ENCODE measurements at regions not wholly inside any gene's neighbourhood (a gene's known extent, or its start where the extent isn't known, plus 50 kb on each side); places are given as distances from the start of the nearest gene placed in this dataset.

- in situ Hi-C loops (cut with HindIII; ENCODE audit: low pct_ligation_motif_present, low pct_unique_long_range_greater_than_20kb, low sequenced_read_pairs) = no loop called here
- DNase-seq = no peak
Observed at GRCh38 chr9:80811656-80812055, 877.7 kb downstream of the TLE1 start.

DNA sequence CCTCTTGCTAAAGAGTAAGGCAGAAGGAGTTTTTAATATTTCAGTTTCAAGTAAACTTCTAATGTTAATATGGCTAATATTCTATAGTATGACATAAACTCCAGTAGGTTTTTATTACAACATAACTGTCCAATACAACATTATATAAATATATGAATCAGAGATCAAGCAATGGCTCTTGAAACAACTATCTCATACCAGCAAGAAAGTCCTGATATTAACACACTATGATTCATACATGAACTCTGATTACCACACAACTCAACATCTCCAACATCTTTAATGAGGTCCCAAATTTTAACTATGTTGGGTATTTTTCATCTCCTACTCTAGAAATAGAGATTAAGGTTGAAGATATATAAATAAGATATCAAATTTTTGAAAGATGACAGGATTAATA, 878.3 kb downstream of the TLE1 start:
- in situ Hi-C loops (cut with HindIII; ENCODE audit: low pct_ligation_motif_present, low pct_unique_long_range_greater_than_20kb, low sequenced_read_pairs) = no loop called here
- DNase-seq = no peak

DNA sequence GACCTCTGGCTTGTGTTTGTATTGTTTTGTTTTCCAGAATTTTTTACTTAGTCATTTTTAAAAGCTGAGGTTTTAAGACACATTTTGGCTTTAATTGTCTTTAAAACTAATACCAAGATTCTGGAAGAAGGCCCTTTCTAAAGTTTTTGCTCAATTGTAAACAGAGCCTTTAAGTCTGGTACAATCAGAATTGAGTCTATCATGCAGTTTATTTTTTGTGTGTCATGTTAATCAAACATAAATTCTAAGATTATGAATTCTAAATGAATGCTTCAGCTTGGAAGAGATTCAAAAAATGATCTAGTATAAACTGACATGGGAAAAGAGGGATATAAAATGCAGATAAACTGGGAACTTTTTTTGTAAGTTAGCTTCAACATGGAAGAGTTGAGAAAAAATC, 882.7 kb downstream of the TLE1 start:
- in situ Hi-C loops (cut with HindIII; ENCODE audit: low pct_ligation_motif_present, low pct_unique_long_range_greater_than_20kb, low sequenced_read_pairs) = no loop called here
- no peak for DNase-seq

DNA sequence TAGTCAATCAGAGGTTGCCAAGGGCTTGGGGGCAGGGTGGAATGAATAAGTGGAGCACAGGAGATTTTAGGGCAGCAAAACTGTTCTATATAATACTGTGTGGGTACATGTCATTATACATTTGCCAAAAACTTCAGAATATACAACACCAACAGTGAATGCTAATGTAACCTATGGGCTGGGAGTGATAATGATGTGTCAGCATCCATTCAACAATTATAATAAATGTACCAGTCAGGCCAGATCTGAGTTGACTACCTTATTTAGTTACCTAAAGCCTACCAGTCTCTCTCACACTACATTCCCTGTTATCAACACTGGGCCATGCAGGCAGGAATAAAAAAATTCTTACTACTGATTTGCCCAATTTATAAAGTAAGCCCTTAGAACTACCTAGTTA, 884.5 kb downstream of the TLE1 start:
- in situ Hi-C loops (cut with HindIII; ENCODE audit: low pct_ligation_motif_present, low pct_unique_long_range_greater_than_20kb, low sequenced_read_pairs) = no loop called here
- no peak for DNase-seq

DNA sequence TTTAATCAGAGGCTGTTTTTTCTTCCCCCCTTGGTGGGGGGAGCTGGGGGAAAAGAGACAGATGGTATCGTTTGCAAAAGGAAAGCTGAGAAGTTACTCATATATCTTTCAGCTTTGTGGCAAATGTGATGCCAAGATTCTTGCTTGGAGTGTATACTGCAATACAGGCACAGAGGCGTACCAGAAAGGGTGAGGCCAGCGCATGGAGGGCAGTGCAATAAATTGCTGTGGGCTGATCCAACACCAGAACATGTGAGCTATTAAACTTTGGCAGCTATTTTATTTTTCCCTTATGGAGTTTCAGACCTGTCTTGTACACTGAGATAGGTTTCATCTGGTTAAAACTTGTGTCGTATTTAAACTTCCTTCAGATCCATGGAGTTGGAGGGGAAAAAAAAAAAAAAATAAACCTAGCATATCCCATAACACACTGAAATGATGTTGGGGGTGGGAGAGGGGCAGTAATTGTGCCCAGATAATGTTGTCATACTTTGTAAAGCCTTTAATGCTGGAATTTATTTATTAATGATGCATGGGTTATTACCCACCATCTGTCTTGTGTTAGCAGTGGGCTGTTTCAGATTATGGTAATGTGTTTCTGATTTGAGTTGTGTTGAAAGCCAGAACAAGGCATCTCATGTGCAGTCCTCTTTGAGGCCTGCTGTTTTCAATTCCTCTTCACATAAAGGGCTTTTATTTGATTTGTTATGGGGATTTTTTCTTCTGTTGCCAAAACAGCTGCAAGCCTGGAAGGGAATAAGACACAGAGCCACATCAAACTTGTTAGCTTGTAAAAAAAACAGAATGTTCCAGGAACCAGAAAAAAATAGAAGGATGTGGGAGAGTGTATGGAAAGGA, 891.3 kb downstream of the TLE1 start:
- in situ Hi-C loops (cut with HindIII; ENCODE audit: low pct_ligation_motif_present, low pct_unique_long_range_greater_than_20kb, low sequenced_read_pairs) = no loop called here
- no peak for DNase-seq

GRCh38 chr9:80797101-80797829, 892.1 kb downstream of the TLE1 start:
- in situ Hi-C loops (cut with HindIII; ENCODE audit: low pct_ligation_motif_present, low pct_unique_long_range_greater_than_20kb, low sequenced_read_pairs) = no loop called here
- DNase-seq = no peak

- in situ Hi-C loops (cut with HindIII; ENCODE audit: low pct_ligation_motif_present, low pct_unique_long_range_greater_than_20kb, low sequenced_read_pairs) = no loop called here
Observed at GRCh38 chr9:80796632-80797031, 892.7 kb downstream of the TLE1 start.

DNA sequence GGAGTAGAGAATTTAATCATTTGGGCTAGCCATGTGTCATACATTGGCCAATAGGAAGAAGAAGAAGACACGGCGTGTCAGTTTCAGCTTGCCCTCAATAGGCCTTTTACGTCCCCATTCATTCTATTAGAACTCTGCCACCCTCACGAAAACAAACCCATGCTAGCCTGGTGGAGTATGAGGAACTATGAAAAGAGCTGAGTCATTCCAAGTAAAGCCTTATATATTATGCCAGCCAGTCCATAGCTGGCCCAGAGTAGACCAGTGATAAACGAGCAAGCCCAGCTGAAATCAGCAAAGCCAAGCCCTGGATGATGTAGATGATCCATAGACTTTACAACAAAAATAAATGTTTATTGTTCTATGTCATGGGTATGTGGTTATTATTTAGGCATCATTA, 895.1 kb downstream of the TLE1 start:
- no peak for DNase-seq
- in situ Hi-C loops (cut with HindIII; ENCODE audit: low pct_ligation_motif_present, low pct_unique_long_range_greater_than_20kb, low sequenced_read_pairs) = no loop called here

More at GRCh38 chr9:80796632-80797031, 892.7 kb downstream of the TLE1 start:
- DNase-seq = no peak

DNA sequence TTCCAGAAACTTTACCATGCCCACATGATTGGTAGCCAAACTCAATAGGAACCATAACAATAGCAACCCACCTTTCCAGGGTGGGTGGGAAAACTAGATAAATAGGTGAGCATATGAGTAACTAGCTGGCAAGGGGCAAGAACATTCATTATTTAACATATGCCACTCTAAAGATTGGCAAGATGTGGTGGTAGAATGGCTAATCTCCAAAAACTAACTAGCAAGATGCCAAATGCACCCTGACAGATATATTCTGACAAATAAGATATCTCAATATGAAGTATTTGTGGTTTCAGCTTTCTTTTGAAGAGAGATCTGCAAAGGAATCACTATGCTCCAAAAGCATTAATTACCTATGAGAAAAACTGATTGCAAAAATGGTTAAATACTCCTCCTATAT, 895.6 kb downstream of the TLE1 start:
- in situ Hi-C loops (cut with HindIII; ENCODE audit: low pct_ligation_motif_present, low pct_unique_long_range_greater_than_20kb, low sequenced_read_pairs) = no loop called here
- DNase-seq = no peak

GRCh38 chr9:80792726-80793125, 896.6 kb downstream of the TLE1 start:
- in situ Hi-C loops (cut with HindIII; ENCODE audit: low pct_ligation_motif_present, low pct_unique_long_range_greater_than_20kb, low sequenced_read_pairs) = no loop called here
- no peak for DNase-seq

DNA sequence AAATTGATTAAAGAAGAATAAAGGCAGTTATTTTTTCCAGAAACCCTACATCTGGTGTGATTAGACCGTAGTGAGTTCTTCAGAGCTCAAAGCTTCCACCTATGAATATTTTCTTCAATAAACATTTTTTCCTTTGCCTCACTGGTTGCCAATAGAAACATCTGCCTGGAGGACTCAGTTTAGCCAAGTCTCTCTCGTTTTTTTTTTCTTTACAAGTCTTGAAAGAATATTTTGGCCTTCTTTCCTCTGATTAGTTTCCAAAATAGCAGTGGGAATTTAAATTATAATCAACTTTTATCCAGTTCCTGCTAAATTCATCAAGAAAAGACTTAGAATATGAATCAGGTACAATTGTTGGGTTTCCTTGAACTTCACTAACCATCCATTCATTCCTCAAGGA, 897.5 kb downstream of the TLE1 start:
- no peak for DNase-seq
- in situ Hi-C loops (cut with HindIII; ENCODE audit: low pct_ligation_motif_present, low pct_unique_long_range_greater_than_20kb, low sequenced_read_pairs) = no loop called here

DNA sequence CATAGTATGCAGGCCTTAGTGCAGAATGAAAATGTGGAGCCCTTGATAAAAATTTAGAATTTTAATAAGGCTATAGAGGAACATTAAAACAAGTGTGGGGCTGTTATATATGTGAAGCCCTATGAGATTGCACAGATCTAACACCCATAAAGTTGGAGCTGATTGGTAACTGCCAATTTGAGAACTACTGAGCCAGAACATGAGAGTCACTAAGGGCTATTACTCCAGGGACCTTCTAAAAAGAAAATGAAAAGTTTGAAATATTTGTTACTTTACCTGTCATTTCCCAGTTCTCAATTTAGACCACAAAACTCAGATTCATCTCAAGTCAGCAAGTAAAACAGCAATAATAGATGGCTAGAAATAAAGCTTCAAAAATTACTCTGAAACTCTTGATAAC, 898.6 kb downstream of the TLE1 start:
- in situ Hi-C loops (cut with HindIII; ENCODE audit: low pct_ligation_motif_present, low pct_unique_long_range_greater_than_20kb, low sequenced_read_pairs) = no loop called here

DNA sequence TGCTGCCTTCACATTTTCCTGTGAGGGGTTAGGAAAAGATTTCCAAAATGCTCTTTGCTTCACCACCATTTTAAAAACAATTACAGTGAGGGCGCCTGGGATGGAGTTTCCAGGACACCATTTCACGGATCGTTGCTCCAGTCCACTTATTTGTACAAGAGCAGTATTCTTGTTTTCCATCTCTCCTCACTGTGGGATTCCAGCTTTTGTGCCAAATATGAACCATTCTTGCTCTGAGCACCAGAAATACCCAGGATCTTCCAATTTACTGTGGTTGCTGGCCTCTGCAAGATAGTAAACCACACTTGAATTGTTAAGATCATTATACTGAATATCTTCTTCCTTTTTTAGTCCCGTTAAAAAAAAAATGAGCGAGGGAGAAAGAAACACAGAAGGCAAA, 899.5 kb downstream of the TLE1 start:
- in situ Hi-C loops (cut with HindIII; ENCODE audit: low pct_ligation_motif_present, low pct_unique_long_range_greater_than_20kb, low sequenced_read_pairs) = no loop called here
- no peak for DNase-seq

More for the DNA sequence above, 898.6 kb downstream of the TLE1 start:
- no peak for DNase-seq

GRCh38 chr9:80787636-80788035, 901.7 kb downstream of the TLE1 start:
- DNase-seq = no peak
- in situ Hi-C loops (cut with HindIII; ENCODE audit: low pct_ligation_motif_present, low pct_unique_long_range_greater_than_20kb, low sequenced_read_pairs) = no loop called here

DNA sequence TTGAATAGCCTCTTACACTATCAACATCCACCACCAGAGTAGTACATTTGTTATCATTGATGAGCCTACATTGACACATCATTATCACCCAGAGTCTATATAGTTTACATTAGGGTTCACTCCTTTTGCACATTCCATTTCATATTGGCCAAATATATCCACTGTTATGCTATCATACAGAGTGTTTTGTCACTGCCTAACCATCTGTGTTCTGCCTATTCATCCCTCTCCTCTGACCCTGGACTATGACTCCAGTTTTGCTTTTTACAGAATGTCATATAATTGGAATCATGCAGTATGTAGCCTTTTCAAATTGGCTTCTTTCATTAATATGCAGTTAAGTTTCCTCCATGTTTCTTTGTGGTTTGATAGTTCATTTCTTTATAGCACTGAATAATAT, 904.7 kb downstream of the TLE1 start:
- in situ Hi-C loops (cut with HindIII; ENCODE audit: low pct_ligation_motif_present, low pct_unique_long_range_greater_than_20kb, low sequenced_read_pairs) = no loop called here
- DNase-seq = no peak

DNA sequence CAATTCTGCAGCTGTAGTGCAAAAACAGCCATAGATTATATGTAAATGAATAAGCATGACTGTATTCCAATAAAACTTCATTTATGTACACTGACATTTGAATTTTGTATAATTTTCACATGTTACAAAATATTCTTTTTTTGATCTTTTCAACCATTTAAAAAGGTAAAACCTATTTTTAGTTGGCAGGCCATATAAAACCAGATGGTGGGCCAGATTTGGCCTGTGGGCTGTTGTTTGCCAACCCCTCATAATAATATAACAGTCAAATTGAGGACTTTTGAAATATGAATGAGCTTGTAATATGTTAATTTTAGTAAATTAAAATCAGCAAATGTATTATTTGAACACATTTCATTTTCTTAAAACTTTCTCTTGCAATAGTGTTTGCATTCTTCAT, 913.4 kb downstream of the TLE1 start:
- in situ Hi-C loops (cut with HindIII; ENCODE audit: low pct_ligation_motif_present, low pct_unique_long_range_greater_than_20kb, low sequenced_read_pairs) = no loop called here
- no peak for DNase-seq

DNA sequence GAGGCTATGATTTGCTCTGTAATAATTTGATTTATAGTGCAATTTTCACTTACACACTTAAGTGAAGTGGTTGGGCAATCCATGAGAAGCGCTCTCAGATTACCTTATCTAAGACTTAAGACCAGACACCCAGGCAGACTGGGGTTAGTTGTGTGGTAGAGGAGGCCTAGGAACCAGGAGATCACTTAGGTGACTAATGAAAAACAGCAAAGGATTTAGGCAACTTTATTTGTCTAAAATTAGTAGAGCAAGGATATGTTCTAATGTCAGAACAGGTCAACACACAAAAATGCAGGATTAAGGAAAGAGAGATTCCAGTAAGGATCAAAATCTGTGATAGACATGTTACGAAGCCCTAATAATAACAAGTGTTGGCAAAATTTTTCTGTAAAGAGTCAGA, 913.8 kb downstream of the TLE1 start:
- no peak for DNase-seq
- in situ Hi-C loops (cut with HindIII; ENCODE audit: low pct_ligation_motif_present, low pct_unique_long_range_greater_than_20kb, low sequenced_read_pairs) = no loop called here

- in situ Hi-C loops (cut with HindIII; ENCODE audit: low pct_ligation_motif_present, low pct_unique_long_range_greater_than_20kb, low sequenced_read_pairs) = no loop called here
- DNase-seq = no peak
Observed at GRCh38 chr9:80771555-80772347, 917.6 kb downstream of the TLE1 start.

- in situ Hi-C loops (cut with HindIII; ENCODE audit: low pct_ligation_motif_present, low pct_unique_long_range_greater_than_20kb, low sequenced_read_pairs) = no loop called here
Observed at GRCh38 chr9:80763536-80763935, 925.8 kb downstream of the TLE1 start.

More at GRCh38 chr9:80763536-80763935, 925.8 kb downstream of the TLE1 start:
- DNase-seq = no peak
